Type B pancreatic cell (in vitro differentiated cells): ENCODE measurements at regions not wholly inside any gene's neighbourhood (a gene's known extent, or its start where the extent isn't known, plus 50 kb on each side); places are given as distances from the start of the nearest gene placed in this dataset.

Experiments used
- DNase-seq: peaks from one replicate; pipeline ENCODE4 v3.0.0; 2021; ENCODE audit warnings: mixed read lengths; ENCODE audit not compliant: unreplicated experiment; ENCODE audit errors: extremely low spot score
- H3K27ac Mint-ChIP-seq: 2 replicates; pipeline ENCODE4 v1.8.0; 2021; ENCODE audit warnings: mild to moderate bottlenecking, mixed read lengths
- H3K27me3 Mint-ChIP-seq: 2 replicates; pipeline ENCODE4 v1.8.0; 2021; ENCODE audit warnings: mixed read lengths
- H3K36me3 Mint-ChIP-seq: 2 replicates; pipeline ENCODE4 v1.8.0; 2021; ENCODE audit warnings: mixed read lengths
- H3K4me1 Mint-ChIP-seq: one replicate; pipeline ENCODE4 v1.8.0; 2021; ENCODE audit warnings: mixed read lengths; ENCODE audit not compliant: unreplicated experiment
- H3K4me3 Mint-ChIP-seq: 2 replicates; pipeline ENCODE4 v1.8.0; 2021; ENCODE audit warnings: mild to moderate bottlenecking, mixed read lengths
- H3K9me3 Mint-ChIP-seq: 2 replicates; pipeline ENCODE4 v1.8.0; 2021; ENCODE audit warnings: mixed read lengths
- CTCF ChIP-seq: fragments of 200-600 bp; sonication (generic); conservative IDR thresholded peaks from 2 replicates; pipeline ENCODE4 v1.5.0; 2021; ENCODE audit warnings: antibody characterized with exemption, mild to moderate bottlenecking

GRCh38 chr2:146817613-146818012, 1027.2 kb upstream of the ACVR2A start:
- H3K27me3 Mint-ChIP-seq, result no peaks in the 10 kb centered on the region
- no peak for DNase-seq
- no peaks in the 10 kb centered on the region for H3K4me1 Mint-ChIP-seq
- no peak for TF ChIP-seq CTCF
- H3K4me3 Mint-ChIP-seq, result no peak overlapping the region
- no peak overlapping the region for H3K27ac Mint-ChIP-seq
- no peaks in the 10 kb centered on the region for H3K36me3 Mint-ChIP-seq
- H3K9me3 Mint-ChIP-seq, result no peaks in the 10 kb centered on the region

GRCh38 chr2:146814971-146815370, 1029.9 kb upstream of the ACVR2A start:
- H3K9me3 Mint-ChIP-seq, result no peaks in the 10 kb centered on the region
- no peak overlapping the region for H3K27ac Mint-ChIP-seq
- H3K4me3 Mint-ChIP-seq, result no peak overlapping the region
- H3K4me1 Mint-ChIP-seq, result no peaks in the 10 kb centered on the region
- no peak for TF ChIP-seq CTCF
- no peak for DNase-seq
- H3K27me3 Mint-ChIP-seq, result no peaks in the 10 kb centered on the region
- no peaks in the 10 kb centered on the region for H3K36me3 Mint-ChIP-seq

GRCh38 chr2:146807568-146808168, 1037.2 kb upstream of the ACVR2A start:
- Mint-ChIP-seq H3K4me1 (no peaks in the 10 kb centered on the region), H3K4me3 (no peak overlapping the region), H3K36me3 (no peaks in the 10 kb centered on the region), H3K27me3 (no peaks in the 10 kb centered on the region), H3K9me3 (no peaks in the 10 kb centered on the region), H3K27ac (no peak overlapping the region)
- DNase-seq, result no peak
- TF ChIP-seq CTCF, result no peak

- Mint-ChIP-seq H3K27ac (no peak overlapping the region), H3K4me3 (no peak overlapping the region), H3K9me3 (no peaks in the 10 kb centered on the region), H3K4me1 (no peaks in the 10 kb centered on the region), H3K36me3 (no peaks in the 10 kb centered on the region), H3K27me3 (no peaks in the 10 kb centered on the region)
- DNase-seq, result no peak
- no peak for TF ChIP-seq CTCF
These were observed 1038.3 kb upstream of the ACVR2A start for GRCh38 chr2:146806364-146807005.

- Mint-ChIP-seq H3K4me1 (no peaks in the 10 kb centered on the region), H3K36me3 (no peaks in the 10 kb centered on the region), H3K4me3 (no peak overlapping the region), H3K27ac (no peak overlapping the region), H3K9me3 (no peaks in the 10 kb centered on the region), H3K27me3 (no peaks in the 10 kb centered on the region)
- DNase-seq, result no peak
- no peak for TF ChIP-seq CTCF
These were observed 1040.5 kb upstream of the ACVR2A start for GRCh38 chr2:146804288-146804687.
